Epithelial cell of prostate (primary cell): ENCODE measurements at regions not wholly inside any gene's neighbourhood (a gene's known extent, or its start where the extent isn't known, plus 50 kb on each side); places are given as distances from the start of the nearest gene placed in this dataset.
"Not testable (repeated sequence)": the region's sequence is repeated elsewhere in the genome, so short reads cannot be mapped to it uniquely, and the experiment has no call there.

Source experiments
- DNase-seq: peaks from one replicate; pipeline ENCODE4 v3.0.0-alpha.2; 2011; ENCODE audit warnings: low read depth, low spot score
- H3K27ac ChIP-seq: fragments of 450-650 bp; 2 replicates; pipeline ENCODE4 v1.5.1; 2017; ENCODE audit warnings: mild to moderate bottlenecking

DNA sequence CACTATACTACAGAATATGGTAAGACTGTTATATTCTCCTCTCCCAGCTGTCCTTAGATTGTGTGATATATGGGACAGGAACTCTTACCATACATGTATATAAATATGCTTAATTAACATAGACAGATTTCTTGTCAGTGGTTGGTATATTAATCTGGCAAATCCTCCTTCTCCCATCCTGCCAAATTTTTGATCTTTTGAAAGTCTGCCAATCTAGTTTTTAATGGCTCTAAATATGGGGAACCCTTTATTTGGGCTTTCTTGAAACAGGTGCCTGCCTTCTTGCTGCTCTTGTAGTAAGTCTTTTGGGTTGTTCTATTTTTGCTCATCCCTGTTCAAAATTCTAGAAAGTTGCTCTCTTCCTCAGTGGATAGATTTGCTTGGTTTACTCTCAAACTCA is 63.5 kb downstream of the SPATA31D1 start:
- H3K27ac ChIP-seq = no peak overlapping the region

DNA sequence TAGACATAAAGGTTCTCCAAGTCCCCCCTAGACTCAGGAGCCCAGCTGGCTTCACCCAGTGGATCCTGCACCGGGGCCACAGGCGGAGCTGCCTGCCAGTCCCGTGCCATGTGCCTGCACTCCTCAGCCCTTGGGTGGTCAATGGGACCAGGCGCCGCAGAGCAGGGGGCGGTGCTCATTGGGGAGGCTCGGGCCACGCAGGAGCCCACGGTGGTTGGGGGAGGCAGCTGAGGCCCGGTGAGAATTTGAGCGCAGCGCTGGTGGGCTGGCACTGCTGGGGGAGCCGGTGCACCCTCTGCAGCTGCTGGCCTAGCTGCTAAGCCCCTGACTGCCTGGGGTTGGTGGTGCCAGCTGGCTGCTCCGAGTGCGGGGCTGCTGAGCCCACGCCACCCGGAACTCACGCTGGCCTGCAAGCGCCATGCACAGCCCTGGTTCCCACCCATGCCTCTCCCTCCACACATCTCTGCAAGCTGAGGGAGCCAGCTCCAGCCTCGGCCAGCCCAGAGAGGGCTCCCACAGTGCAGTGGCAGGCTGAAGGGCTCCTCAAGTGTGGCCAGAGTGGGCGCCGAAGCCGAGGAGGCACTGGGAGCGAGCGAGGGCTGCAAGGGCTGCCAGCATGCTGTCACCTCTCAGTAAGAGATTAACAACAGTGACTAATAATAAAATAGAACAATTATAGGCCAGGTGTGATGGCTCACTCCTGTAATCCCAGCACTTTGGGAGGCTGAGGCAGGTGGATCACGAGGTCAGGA is 65.9 kb downstream of the SPATA31D1 start:
- no peak overlapping the region for H3K27ac ChIP-seq
- no peak for DNase-seq

More for the DNA sequence above, 63.5 kb downstream of the SPATA31D1 start:
- no peak for DNase-seq

DNA sequence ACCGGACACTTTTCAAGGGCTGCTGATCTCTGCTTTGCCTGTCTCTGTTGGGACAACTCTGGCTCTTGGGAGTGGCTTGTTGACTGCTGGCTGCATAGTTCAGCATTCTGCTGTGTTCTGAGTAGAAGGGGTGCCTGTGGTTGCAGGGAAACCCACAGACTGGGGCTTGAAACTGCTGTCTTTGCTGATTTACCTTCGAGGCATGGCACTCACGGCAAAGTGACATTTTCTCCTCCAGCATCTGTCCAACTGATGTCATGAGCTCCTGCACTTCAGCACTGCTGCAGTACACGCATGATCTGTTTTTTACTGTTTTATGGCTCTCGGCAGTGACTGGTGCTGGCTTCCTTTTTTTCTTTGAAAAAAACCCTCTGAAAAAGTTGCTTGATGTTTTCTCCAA is 69.2 kb downstream of the SPATA31D1 start:
- no peak for DNase-seq
- H3K27ac ChIP-seq = no peak overlapping the region

DNA sequence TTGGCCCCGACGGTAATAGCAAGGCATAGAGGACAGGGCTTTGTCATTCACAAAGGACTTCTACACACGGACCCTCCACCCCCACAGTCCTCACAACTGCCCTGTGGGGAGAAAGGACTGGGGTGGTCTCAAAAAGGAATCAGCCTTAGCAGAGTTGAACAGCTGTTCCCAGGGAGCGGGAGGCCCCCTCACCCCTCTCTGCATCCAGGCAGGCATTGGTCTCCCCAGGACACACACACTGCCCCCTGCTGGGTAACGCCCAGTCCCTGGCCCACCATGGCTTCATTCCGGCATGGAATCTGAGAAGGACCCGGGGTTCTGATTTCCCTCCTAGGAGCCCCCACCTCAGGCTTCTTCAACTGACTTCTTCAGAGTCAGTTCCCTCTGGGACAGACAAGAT is 73.2 kb downstream of the SPATA31D1 start:
- H3K27ac ChIP-seq, DNase-seq: not testable (repeated sequence)

DNA sequence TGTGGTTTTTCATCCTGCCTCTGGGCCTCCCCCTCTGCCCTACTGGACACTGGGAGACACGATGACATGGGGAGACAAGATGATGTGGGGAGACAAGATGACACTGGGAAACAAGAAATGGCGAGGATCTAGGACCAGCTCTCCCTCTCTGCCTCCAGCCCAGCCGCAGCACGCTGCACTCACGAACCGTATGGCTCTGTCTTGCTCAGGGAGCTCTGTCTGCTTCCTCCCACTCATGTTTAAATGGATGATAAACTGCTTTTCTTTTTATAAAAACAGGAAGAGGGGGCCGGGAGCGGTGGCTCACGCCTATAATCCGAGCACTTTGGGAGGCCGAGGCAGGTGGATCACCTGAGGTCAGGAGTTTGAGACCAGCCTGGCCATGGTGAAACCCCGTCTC is 73.7 kb downstream of the SPATA31D1 start:
- no peak overlapping the region for H3K27ac ChIP-seq
- no peak for DNase-seq

DNA sequence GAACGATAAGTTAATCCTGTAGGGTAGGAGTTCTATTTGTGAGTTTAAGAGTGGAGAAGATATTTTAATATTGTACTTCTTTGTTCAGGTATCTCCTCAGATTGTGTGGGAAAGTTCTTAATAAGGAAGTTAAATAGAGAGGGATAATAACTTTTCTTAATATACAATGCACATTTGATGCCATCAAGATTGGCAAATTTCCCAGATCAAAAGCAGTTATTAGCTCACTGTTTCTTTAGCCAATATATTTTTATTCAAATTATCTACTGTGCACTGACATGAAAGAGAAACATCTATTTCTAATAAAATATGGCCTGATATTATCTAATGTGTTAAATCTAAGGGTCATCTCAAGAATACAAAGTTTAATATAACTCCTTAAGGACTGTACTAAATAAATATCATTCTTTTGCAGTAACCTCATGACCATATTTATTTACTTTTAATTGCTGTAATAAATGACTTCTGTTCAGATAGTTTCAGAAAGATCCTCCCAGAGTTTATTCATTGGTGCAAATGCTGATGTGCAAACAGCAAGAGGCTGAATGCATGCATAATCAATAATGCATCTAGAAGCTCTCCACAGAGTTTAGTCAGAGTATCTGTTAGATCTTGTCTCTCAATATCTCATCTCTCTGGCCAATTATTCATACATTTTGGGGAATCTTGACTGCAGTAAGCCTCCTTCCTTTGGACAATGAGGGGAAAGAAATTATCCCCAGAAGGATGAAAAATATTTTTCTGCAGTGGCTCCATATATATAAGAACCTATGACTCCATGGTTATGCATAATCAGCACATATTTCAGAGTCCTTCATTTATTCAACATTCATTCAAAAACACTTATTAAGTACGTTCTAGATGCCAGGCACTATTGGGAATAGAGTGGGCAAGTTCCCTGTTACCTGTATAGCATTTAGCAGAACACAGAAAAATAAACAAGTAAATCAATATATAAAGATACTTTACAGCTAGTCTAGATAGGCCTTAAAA is 85.3 kb downstream of the SPATA31D1 start:
- H3K27ac ChIP-seq = no peak overlapping the region
- no peak for DNase-seq

DNA sequence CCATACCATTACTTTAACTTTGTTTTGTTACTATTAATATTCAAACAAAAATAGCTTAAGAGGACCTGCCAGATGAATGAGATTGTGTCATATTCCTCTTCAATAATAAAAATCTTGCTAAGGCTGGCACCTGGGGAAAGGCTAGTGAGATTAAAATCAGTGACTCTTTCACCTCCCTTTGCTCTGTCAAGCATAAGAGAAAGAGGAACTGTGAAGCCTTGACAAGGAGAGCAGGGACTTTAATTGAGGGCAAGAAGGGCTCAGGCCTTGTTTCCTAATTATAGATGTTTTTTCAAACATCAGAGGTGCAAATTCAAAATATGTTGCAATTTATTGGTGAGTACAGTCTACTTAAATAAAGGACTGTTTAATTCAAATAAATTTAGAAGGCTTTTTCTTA is 91.7 kb downstream of the SPATA31D1 start:
- no peak for DNase-seq
- H3K27ac ChIP-seq = no peak overlapping the region

DNA sequence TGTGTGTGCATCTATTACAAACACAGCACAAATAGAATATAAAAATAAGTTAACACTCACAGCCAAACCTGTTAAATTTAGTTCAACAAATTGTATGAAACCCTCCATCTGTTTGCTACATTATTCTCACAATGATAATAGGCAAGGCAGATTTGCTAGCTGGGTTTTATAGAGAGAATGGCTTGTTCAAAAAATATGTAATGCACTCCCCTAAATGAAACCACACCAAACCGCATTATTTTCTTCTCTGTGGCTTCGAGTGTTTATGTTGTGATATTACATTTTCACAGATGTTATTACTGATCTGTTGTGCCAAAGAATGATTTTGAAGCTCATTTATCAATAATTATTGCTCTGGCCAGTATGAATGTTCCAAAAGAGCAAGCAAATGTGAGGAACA is 92.9 kb downstream of the SPATA31D1 start:
- no peak for DNase-seq

DNA sequence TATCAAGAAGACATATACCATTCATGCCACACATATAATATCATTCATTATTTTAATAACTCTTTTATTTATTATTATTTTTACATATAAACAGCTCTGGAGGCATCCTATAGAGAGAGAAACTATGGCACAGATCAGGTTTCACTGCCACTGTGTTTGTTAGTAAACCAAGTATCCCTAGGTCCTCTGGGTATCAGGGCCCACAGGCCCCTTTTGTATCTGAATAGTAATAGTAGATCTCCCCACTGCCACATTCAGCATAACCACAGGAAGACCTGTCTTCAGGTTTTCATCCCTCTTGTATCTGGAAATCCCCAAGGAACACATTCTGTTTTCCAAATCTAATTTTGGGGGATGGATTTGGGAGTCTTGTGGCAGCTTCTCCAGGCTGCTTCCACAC is 94.0 kb downstream of the SPATA31D1 start:
- H3K27ac ChIP-seq = no peak overlapping the region
- no peak for DNase-seq

More for the DNA sequence above, 92.9 kb downstream of the SPATA31D1 start:
- no peak overlapping the region for H3K27ac ChIP-seq

DNA sequence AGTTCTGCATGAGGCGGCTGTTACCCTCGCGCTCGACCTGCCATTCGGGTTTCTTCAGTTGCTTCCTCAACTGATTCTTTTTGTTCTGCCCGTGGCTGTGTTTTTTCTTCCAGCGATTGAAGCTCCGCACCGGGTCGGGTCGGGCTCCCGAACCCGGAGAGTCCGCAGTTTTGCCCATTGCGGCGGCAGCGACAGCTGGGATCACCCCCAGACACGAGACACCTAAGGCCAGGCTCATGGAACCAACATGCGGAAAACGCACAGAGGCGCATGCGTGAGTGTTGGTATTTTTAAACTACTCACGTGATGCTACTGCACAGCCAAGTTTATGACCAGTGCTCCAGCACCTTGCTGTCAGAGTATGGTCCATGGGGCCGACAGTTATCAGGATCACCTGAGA is 100.0 kb downstream of the SPATA31D1 start:
- DNase-seq = no peak
- no peak overlapping the region for H3K27ac ChIP-seq

DNA sequence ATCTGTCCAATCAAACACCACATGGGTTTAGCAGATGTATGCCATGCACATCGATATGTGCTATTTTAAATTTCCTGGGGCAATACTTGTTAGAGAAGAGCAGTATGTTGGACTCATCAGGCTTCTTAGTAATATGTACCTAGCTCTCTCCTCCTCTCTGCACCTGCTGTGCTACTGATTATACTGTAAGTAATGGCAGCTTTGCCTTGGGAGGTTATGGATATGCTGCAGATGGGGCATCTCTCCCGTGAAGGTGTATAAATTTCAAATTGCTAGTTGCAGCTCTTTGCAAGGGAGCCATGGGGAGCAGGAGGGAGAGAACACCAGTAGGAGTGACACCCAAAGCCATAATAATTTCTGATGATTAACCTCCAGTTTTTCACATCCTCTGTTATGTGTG is 101.5 kb downstream of the SPATA31D1 start:
- H3K27ac ChIP-seq = no peak overlapping the region
- DNase-seq = no peak

DNA sequence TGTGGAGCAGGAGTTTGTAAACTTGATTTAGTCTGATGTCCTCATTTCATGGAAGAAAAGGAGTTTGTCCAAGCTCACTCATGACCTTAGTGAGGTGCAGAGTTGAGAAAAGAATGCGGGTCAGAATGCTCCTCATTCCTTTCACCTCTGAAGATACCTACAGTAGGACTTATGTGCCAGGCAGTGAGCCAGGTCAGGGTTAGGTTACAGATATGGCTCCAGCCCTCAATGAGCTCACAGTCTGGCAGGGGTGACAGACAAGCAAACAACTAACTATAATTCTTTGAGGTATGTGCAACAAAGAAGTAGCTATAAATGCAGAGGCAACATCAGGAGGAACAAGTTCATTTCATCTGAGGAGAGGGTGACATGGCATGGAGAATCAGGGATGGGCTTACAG is 102.5 kb downstream of the SPATA31D1 start:
- no peak overlapping the region for H3K27ac ChIP-seq
- DNase-seq = no peak

DNA sequence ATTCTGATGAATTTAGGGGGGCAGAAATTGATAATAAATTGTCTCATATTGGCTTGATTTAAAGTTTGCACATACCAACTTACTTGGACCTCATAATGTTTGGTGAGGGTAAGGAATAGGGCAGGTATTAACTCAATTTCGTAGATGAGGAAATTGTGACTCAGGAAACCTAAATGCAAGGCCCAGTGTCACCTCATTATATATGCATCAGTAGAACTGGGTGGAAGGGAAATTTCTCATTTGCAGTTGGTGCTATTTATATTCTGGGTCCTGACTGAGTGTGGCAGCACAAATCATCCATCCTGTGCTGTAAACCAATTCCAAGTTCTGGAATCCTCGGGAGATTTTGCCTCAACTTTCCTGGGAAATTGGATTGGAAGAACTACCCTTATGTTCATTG is 103.0 kb downstream of the SPATA31D1 start:
- H3K27ac ChIP-seq = no peak overlapping the region
- no peak for DNase-seq

DNA sequence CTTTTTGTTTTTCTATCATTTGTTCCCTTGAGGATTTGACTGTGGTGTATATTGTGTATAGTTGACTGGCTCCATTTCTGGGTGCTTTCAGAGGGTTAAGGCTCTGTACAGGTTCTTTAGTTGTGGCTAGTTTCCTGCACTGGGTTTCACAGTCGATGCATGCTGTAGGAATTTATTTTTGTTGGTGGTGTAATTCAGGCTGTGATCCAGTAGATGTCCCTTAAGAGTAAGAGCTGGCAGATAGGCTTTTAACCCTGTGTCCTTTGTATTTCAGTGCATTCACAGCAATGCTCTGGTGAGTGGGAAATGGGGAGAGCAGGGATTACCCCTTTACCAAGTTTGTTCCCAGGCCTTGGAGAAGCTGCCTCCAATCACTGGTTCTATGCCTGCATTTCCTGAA is 112.9 kb downstream of the SPATA31D1 start:
- no peak for DNase-seq
- H3K27ac ChIP-seq = no peak overlapping the region

DNA sequence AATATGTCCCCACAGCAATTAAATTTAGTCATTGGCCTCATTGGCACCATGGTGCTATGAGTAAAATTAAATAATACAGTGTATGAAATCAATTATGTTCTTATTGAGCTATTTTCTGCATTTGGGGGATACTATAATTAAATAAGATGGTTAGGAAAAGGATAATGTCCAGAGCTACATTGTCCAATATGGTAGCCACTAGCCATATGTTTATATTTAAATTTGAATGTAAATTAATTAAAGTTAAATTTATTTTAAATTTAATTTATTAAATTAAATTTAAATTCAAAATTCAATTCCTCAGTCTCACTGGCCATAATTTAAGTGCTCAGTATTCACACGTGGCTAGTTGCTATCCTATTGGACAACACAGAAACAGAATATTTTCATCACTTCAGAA is 115.7 kb downstream of the SPATA31D1 start:
- DNase-seq = no peak
- no peak overlapping the region for H3K27ac ChIP-seq

DNA sequence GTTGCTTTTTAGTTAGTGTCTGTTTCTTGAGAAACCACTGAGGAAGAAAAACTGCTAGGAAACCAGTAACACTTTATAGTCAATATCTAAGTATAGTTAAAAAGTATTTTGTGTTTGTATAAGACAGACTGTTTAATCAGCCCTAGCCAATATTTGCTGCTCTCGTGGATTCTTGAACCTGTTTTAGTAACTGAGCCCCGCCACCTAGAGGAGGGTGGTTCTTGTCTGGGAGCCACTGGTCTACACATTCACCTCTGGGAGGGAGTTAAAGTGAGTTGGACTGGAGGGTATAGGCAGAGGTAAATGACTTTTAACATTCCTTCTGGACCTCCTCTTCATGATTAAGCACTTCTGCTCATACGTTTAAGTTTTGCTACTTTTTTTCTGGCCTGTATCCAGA is 117.2 kb downstream of the SPATA31D1 start:
- H3K27ac ChIP-seq = no peak overlapping the region
- DNase-seq = no peak

DNA sequence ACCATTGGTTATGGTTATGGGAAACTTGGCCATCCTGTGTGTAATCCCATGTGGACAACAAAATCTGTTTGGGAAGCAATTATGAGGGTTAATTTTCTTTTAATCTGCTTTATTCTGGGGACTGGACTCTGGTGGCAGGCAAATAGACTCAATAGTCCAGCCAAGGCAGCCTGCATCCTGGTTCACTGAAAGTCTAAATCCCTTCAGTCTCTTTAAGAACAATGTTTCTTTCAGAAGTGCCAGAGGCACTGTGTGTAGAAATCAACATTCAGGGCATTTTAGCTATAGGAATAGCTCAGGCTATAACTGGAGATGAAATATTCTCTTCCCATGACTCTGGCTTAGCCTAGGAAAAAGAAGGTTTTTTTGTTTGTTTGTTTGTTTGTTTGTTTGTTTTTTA is 118.0 kb downstream of the SPATA31D1 start:
- H3K27ac ChIP-seq = no peak overlapping the region
- no peak for DNase-seq

DNA sequence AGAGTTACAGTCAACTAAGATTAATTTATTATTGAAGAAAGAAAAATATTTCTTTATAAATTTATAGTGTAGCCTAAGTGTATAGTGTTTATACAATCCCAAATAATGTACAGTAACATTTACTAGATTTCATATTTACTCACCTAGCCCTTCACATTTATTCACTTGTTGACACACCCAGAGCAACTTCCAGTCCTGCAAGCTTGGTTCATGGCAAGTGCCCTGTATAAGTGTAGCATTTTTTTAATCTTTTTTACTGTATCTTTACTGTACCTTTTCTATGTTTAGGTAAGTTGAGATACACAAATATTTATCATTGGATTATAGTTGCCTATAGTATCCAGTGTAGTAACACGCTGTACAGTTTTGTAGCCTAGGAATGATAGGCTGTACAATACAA is 119.9 kb downstream of the SPATA31D1 start:
- no peak for DNase-seq
- H3K27ac ChIP-seq = no peak overlapping the region

DNA sequence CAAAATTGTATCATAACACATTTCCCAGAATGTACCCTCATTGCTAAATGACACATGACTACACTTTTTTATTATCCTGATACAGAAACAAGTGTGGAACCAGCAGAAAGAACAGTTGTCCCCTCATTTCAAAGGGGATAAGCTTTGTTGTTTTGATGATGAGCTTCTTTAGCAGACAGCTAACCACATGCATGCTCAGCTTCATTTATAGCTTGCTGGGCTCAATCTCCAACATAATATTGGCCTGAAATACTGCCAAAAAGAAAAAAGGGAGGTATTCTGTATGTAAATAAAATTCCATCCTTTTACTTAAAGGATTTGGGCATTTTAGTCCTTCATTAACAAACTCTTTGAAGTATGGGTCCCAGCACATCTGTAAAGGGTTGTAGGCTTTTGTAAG is 120.4 kb downstream of the SPATA31D1 start:
- no peak overlapping the region for H3K27ac ChIP-seq
- DNase-seq = no peak

DNA sequence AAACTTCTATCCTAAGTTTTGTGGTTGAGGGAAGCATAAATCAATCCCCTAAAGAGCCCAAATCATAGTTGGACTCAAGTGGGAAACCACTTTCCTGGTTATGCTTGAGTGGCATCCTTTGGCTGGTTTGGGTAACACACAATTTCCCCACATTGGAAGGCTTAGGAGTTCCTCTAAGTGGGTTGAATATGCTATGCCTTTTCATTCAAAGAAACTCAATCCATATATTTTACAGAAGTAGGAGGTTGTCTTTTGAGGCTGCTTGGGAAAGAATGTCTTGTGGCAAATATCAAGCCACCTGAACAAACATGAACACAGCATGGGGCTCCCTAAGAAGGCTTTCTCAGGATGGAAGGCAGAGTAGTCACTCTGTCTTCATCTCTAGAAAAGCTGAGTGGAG is 121.1 kb downstream of the SPATA31D1 start:
- DNase-seq = no peak
- no peak overlapping the region for H3K27ac ChIP-seq

DNA sequence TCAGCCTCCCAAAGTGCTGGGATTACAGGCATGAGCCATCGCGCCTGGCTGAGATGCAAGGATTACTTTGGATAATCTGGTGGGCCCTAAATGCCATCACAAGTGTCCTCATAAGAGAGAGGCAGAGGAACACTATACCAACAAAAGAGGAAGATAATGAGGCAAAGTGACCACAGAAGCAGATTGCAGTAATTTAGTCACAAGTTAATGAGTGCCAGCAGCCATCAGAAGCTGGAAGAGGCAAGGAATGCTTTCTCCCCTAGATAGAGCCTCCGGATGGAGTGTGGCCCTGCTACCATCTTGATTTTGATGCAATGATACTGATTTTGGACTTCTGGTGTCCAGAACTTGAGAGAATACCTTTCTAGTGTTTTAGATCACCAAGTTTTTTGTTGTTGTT is 122.3 kb downstream of the SPATA31D1 start:
- no peak overlapping the region for H3K27ac ChIP-seq

More for the DNA sequence above, 122.3 kb downstream of the SPATA31D1 start:
- no peak for DNase-seq
